Mesenchymal stem cell (in vitro differentiated cells and primary cell): ENCODE measurements at regions not wholly inside any gene's neighbourhood (a gene's known extent, or its start where the extent isn't known, plus 50 kb on each side); places are given as distances from the start of the nearest gene placed in this dataset.
A peak's percentile ranks its signal among the peaks of the same experiment; 100 is the strongest.

ENCODE experiments used
- DNase-seq: peaks from one replicate; pipeline ENCODE4 v3.0.0-alpha.2; 2013
- H2AFZ ChIP-seq: one replicate; pipeline ENCODE4 v1.6.1; 2013; ENCODE audit warnings: low read depth, mild to moderate bottlenecking, control low read depth, inconsistent platforms, low read length, moderate library complexity
- H2AK5ac ChIP-seq: 2 replicates; pipeline ENCODE4 v1.6.1; 2013; ENCODE audit warnings: low read length, moderate library complexity, mild to moderate bottlenecking, inconsistent platforms; ENCODE audit not compliant: severe bottlenecking
- H2BK120ac ChIP-seq: one replicate; pipeline ENCODE4 v1.6.1; 2013; ENCODE audit warnings: low read depth, mild to moderate bottlenecking, inconsistent platforms, low read length, moderate library complexity
- H2BK12ac ChIP-seq, 2 experiments: one replicate each; pipeline ENCODE4 v1.6.1; 2013; ENCODE audit warnings: inconsistent platforms in 2 of 2, low read length in 2 of 2, mild to moderate bottlenecking in 2 of 2, moderate library complexity in 2 of 2, control low read depth in 1 of 2
- H2BK15ac ChIP-seq: one replicate; pipeline ENCODE4 v1.6.1; 2013; ENCODE audit warnings: mild to moderate bottlenecking, low read depth, inconsistent platforms; ENCODE audit not compliant: poor library complexity, severe bottlenecking
- H2BK5ac ChIP-seq: 2 replicates; pipeline ENCODE4 v1.6.1; 2013; ENCODE audit warnings: low read depth, mild to moderate bottlenecking, low read length, control low read depth, inconsistent platforms; ENCODE audit not compliant: poor library complexity, severe bottlenecking
- H3K14ac ChIP-seq, 2 experiments: one replicate each; pipeline ENCODE4 v1.6.1; 2013; ENCODE audit warnings: inconsistent platforms in 2 of 2, low read length in 2 of 2, control low read depth in 1 of 2, mild to moderate bottlenecking in 1 of 2, moderate library complexity in 1 of 2
- H3K18ac ChIP-seq, 2 experiments: one replicate each; pipeline ENCODE4 v1.6.1; 2013; ENCODE audit warnings: inconsistent platforms in 2 of 2, low read length in 2 of 2, control low read depth in 1 of 2, low read depth in 1 of 2, mild to moderate bottlenecking in 1 of 2
- H3K23ac ChIP-seq, 2 experiments: one replicate each; pipeline ENCODE4 v1.6.1; 2013; ENCODE audit warnings: inconsistent platforms in 2 of 2, low read length in 2 of 2, mild to moderate bottlenecking in 2 of 2, moderate library complexity in 2 of 2, control low read depth in 1 of 2
- H3K27ac ChIP-seq: 2 replicates; pipeline ENCODE4 v1.5.1; 2013; ENCODE audit warnings: mild to moderate bottlenecking, moderate library complexity, low read length, control low read depth, inconsistent platforms; ENCODE audit not compliant: poor library complexity, severe bottlenecking
- H3K27me3 ChIP-seq, 2 experiments: 2 replicates each; pipeline versions ENCODE4 v1.6.1 to v1.7.0; 2013; ENCODE audit warnings: low read length in 2 of 2, mild to moderate bottlenecking in 2 of 2, moderate library complexity in 2 of 2, control low read depth in 1 of 2, inconsistent platforms in 1 of 2; ENCODE audit not compliant: control insufficient read depth in 1 of 2, insufficient read depth in 1 of 2
- H3K36me3 ChIP-seq, 2 experiments: 2 replicates each; pipeline versions ENCODE4 v1.6.1 to v1.7.0; 2013; ENCODE audit warnings: low read length in 2 of 2, control low read depth in 1 of 2, inconsistent platforms in 1 of 2, low read depth in 1 of 2, mild to moderate bottlenecking in 1 of 2; ENCODE audit not compliant: insufficient read depth in 2 of 2, control insufficient read depth in 1 of 2
- H3K4ac ChIP-seq, 2 experiments: one replicate each; pipeline ENCODE4 v1.6.1; 2013; ENCODE audit warnings: inconsistent platforms in 2 of 2, low read length in 2 of 2, mild to moderate bottlenecking in 2 of 2, moderate library complexity in 2 of 2, control low read depth in 1 of 2, low read depth in 1 of 2
- H3K4me1 ChIP-seq: 2 replicates; pipeline ENCODE4 v1.6.1; 2013; ENCODE audit warnings: low read depth, low read length, control low read depth; ENCODE audit not compliant: control insufficient read depth, insufficient read depth
- H3K4me2 ChIP-seq: 2 replicates; pipeline ENCODE4 v1.6.1; 2013; ENCODE audit warnings: low read length, mild to moderate bottlenecking, inconsistent platforms; ENCODE audit not compliant: poor library complexity, severe bottlenecking
- H3K4me3 ChIP-seq, 2 experiments: 2 replicates each; pipeline versions ENCODE4 v1.5.1 to v1.7.0; 2013; ENCODE audit warnings: low read length in 2 of 2, mild to moderate bottlenecking in 2 of 2, control low read depth in 1 of 2, low read depth in 1 of 2; ENCODE audit not compliant: insufficient read depth in 1 of 2
- H3K79me1 ChIP-seq: replicated peaks from 2 replicates; pipeline ENCODE4 v1.6.1; 2013; ENCODE audit warnings: mild to moderate bottlenecking, control low read depth, low read length, inconsistent platforms; ENCODE audit not compliant: poor library complexity, severe bottlenecking
- H3K9ac ChIP-seq: 2 replicates; pipeline ENCODE4 v1.7.0; 2013; ENCODE audit warnings: mild to moderate bottlenecking, low read length, moderate library complexity
- H3K9me3 ChIP-seq: 2 replicates; pipeline ENCODE4 v1.7.0; 2013; ENCODE audit warnings: mild to moderate bottlenecking, low read length; ENCODE audit not compliant: control insufficient read depth
- H4K8ac ChIP-seq: one replicate; pipeline ENCODE4 v1.6.1; 2013; ENCODE audit warnings: inconsistent platforms, mild to moderate bottlenecking, low read length, moderate library complexity
- H4K91ac ChIP-seq: one replicate; pipeline ENCODE4 v1.6.1; 2013; ENCODE audit warnings: mild to moderate bottlenecking, low read length, inconsistent platforms
- WGBS: methylation state at CpG from one replicate; pipeline ENCODE4 v1.1.7; 2013; ENCODE audit warnings: mixed read lengths; 5-methylcytosine and 5-hydroxymethylcytosine counted together

- no peak overlapping the region for H3K4me3 ChIP-seq
- H2BK120ac ChIP-seq: no peak overlapping the region
- no peak overlapping the region for H3K4ac ChIP-seq
- H3K23ac ChIP-seq: no peak overlapping the region
- H3K36me3 ChIP-seq: no peaks in the 10 kb centered on the region
- H2BK15ac ChIP-seq: no peak overlapping the region
- H4K8ac ChIP-seq: no peak overlapping the region
- H2AFZ ChIP-seq: no peak overlapping the region
- 84% methylated on average over 4 of the region's 6 CpGs for WGBS
- H2BK5ac ChIP-seq: no peak overlapping the region
- no peaks in the 10 kb centered on the region for H3K27me3 ChIP-seq
- H2BK12ac ChIP-seq: no peak overlapping the region
- peak overlapping the region; percentile 50 for H3K9ac ChIP-seq
- H3K14ac ChIP-seq: no peak overlapping the region
- peaks cover 2% of the 10 kb centered on the region for H3K4me1 ChIP-seq
- H3K79me1 ChIP-seq: no peaks in the 10 kb centered on the region
- H3K9me3 ChIP-seq: no peaks in the 10 kb centered on the region
- no peak overlapping the region for H4K91ac ChIP-seq
- H2AK5ac ChIP-seq: no peak overlapping the region
- no peak for DNase-seq
- H3K27ac ChIP-seq: no peak overlapping the region
- no peak overlapping the region for H3K4me2 ChIP-seq
- no peak overlapping the region for H3K18ac ChIP-seq
Measured at GRCh38 chr21:15219894-15220293, 155.1 kb upstream of the NRIP1 start.

GRCh38 chr21:15221799-15222386 is 157.1 kb upstream of the NRIP1 start:
- Histone ChIP-seq H2AFZ (no peak overlapping the region), H3K9me3 (no peaks in the 10 kb centered on the region), H3K4me1 (peaks cover 2% of the 10 kb centered on the region), H2BK15ac (no peak overlapping the region), H3K36me3 (no peaks in the 10 kb centered on the region), H2BK12ac (no peak overlapping the region), H2BK5ac (no peak overlapping the region), H3K27me3 (no peaks in the 10 kb centered on the region), H3K9ac (peak overlapping the region; percentile 69), H4K91ac (no peak overlapping the region), H4K8ac (no peak overlapping the region), H3K23ac (no peak overlapping the region), H2AK5ac (no peak overlapping the region), H3K14ac (no peak overlapping the region), H2BK120ac (no peak overlapping the region), H3K79me1 (no peaks in the 10 kb centered on the region), H3K4ac (no peak overlapping the region), H3K18ac (no peak overlapping the region), H3K27ac (no peak overlapping the region), H3K4me2 (no peak overlapping the region), H3K4me3 (peak overlapping the region in 1 of 2 experiments; percentile 20)
- DNase-seq: peak; percentile 53

GRCh38 chr21:15222707-15223106 is 157.9 kb upstream of the NRIP1 start:
- Histone ChIP-seq H3K4ac (no peak overlapping the region), H2AK5ac (no peak overlapping the region), H2BK15ac (no peak overlapping the region), H3K27ac (no peak overlapping the region), H2BK12ac (no peak overlapping the region), H2AFZ (no peak overlapping the region), H4K8ac (no peak overlapping the region), H3K4me3 (peak overlapping the region in 1 of 2 experiments; percentile 20), H3K27me3 (no peaks in the 10 kb centered on the region), H3K14ac (no peak overlapping the region), H3K4me2 (no peak overlapping the region), H3K36me3 (no peaks in the 10 kb centered on the region), H3K4me1 (peaks cover 2% of the 10 kb centered on the region), H3K9me3 (no peaks in the 10 kb centered on the region), H3K79me1 (no peaks in the 10 kb centered on the region), H2BK120ac (no peak overlapping the region), H3K18ac (no peak overlapping the region), H4K91ac (no peak overlapping the region), H2BK5ac (no peak overlapping the region), H3K9ac (peak overlapping the region; percentile 69), H3K23ac (no peak overlapping the region)
- peak; percentile 40 for DNase-seq
- WGBS: 30% methylated on average over 3 of the region's 3 CpGs

GRCh38 chr21:15224346-15225086 is 159.7 kb upstream of the NRIP1 start:
- H3K4ac ChIP-seq: no peak overlapping the region
- 92% methylated on average over 6 of the region's 6 CpGs for WGBS

More at GRCh38 chr21:15224346-15225086, 159.7 kb upstream of the NRIP1 start:
- Histone ChIP-seq H3K4me2 (no peak overlapping the region), H3K27ac (no peak overlapping the region), H2BK12ac (no peak overlapping the region), H2BK15ac (no peak overlapping the region), H3K14ac (no peak overlapping the region), H2BK120ac (no peak overlapping the region), H3K9me3 (no peaks in the 10 kb centered on the region), H2BK5ac (no peak overlapping the region), H3K79me1 (no peaks in the 10 kb centered on the region), H4K91ac (no peak overlapping the region), H3K18ac (no peak overlapping the region), H2AK5ac (no peak overlapping the region), H3K23ac (no peak overlapping the region), H3K36me3 (no peaks in the 10 kb centered on the region), H3K4me3 (no peak overlapping the region), H4K8ac (no peak overlapping the region), H3K9ac (peak overlapping the region; percentile 58), H3K27me3 (no peaks in the 10 kb centered on the region), H3K4me1 (peaks cover 2% of the 10 kb centered on the region), H2AFZ (no peak overlapping the region)
- peak; percentile 77 for DNase-seq
